ENCODE measurements at regions not wholly inside any gene's neighbourhood (a gene's known extent, or its start where the extent isn't known, plus 50 kb on each side); places are given as distances from the start of the nearest gene placed in this dataset.

- no peaks in the 10 kb centered on the region for H4K20me1 ChIP-seq (ENCODE audit: control insufficient read depth, extremely low read depth, insufficient read depth, low read length)
- dilution Hi-C loops (cut with MboI; ENCODE audit: extremely low pct_ligation_motif_present, low sequenced_read_pairs) = no loop called here
- H3K9me1 ChIP-seq (ENCODE audit: control insufficient read depth, extremely low read depth, insufficient read depth, low read length) = no peaks in the 10 kb centered on the region
- no peaks in the 10 kb centered on the region for H3K27me3 ChIP-seq (ENCODE audit: control insufficient read depth, extremely low read depth, insufficient read depth, low read length)
- DNase-seq (ENCODE audit: low read depth, low spot score) = no peak
- H3K9me3 ChIP-seq (ENCODE audit: control insufficient read depth, low read depth, low read length) = no peaks in the 10 kb centered on the region
- no peak for TF ChIP-seq CTCF (optimal IDR thresholded peaks at IDR 0.05 in 1 of 3, IDR thresholded peaks at IDR 0.05 in 1 of 3, conservative IDR thresholded peaks at IDR 0.05 in 1 of 3; ENCODE audit: extremely low read depth in 1 of 3, insufficient read depth in 2 of 3, low read length in 3 of 3)
- TF ChIP-seq EZH2 (IDR thresholded peaks at IDR 0.05; ENCODE audit: low read length) = no peak
- no peaks in the 10 kb centered on the region for H3K36me3 ChIP-seq (ENCODE audit: control insufficient read depth in 2 of 2, extremely low read depth in 1 of 2, insufficient read depth in 2 of 2, low read length in 2 of 2)
- H3K79me2 ChIP-seq (ENCODE audit: control insufficient read depth, insufficient read depth, low read length) = no peaks in the 10 kb centered on the region
- H3K27ac ChIP-seq (ENCODE audit: control insufficient read depth, insufficient read depth, low read length) = no peak overlapping the region
- no peak overlapping the region for H3K4me2 ChIP-seq (ENCODE audit: control insufficient read depth, extremely low read depth, insufficient read depth, low read depth, low read length)
- H3K4me3 ChIP-seq (ENCODE audit: control insufficient read depth in 2 of 3, extremely low read depth in 1 of 3, insufficient read depth in 2 of 3, low read depth in 1 of 3, low read length in 3 of 3) = no peak overlapping the region
- H3K9ac ChIP-seq (ENCODE audit: control insufficient read depth, extremely low read depth, insufficient read depth, low read length) = no peak overlapping the region
- no peaks in the 10 kb centered on the region for H3K4me1 ChIP-seq (ENCODE audit: control insufficient read depth, extremely low read depth, insufficient read depth, low read length)
- no peak for FAIRE-seq
- no peak overlapping the region for H2AFZ ChIP-seq (ENCODE audit: control insufficient read depth, low read length)
Measured at GRCh38 chr16:5776876-5777275, 679.3 kb upstream of the EEF2KMT start.

- Histone ChIP-seq H3K9me1 (ENCODE audit: control insufficient read depth, extremely low read depth, insufficient read depth, low read length) (no peaks in the 10 kb centered on the region), H3K9me3 (ENCODE audit: control insufficient read depth, low read depth, low read length) (no peaks in the 10 kb centered on the region), H3K36me3 (ENCODE audit: control insufficient read depth in 2 of 2, extremely low read depth in 1 of 2, insufficient read depth in 2 of 2, low read length in 2 of 2) (no peaks in the 10 kb centered on the region), H3K27me3 (ENCODE audit: control insufficient read depth, extremely low read depth, insufficient read depth, low read length) (no peaks in the 10 kb centered on the region), H3K79me2 (ENCODE audit: control insufficient read depth, insufficient read depth, low read length) (no peaks in the 10 kb centered on the region), H3K4me1 (ENCODE audit: control insufficient read depth, extremely low read depth, insufficient read depth, low read length) (no peaks in the 10 kb centered on the region), H3K4me2 (ENCODE audit: control insufficient read depth, extremely low read depth, insufficient read depth, low read depth, low read length) (no peak overlapping the region), H3K4me3 (ENCODE audit: control insufficient read depth in 2 of 3, extremely low read depth in 1 of 3, insufficient read depth in 2 of 3, low read depth in 1 of 3, low read length in 3 of 3) (no peak overlapping the region), H4K20me1 (ENCODE audit: control insufficient read depth, extremely low read depth, insufficient read depth, low read length) (no peaks in the 10 kb centered on the region), H2AFZ (ENCODE audit: control insufficient read depth, low read length) (no peak overlapping the region), H3K27ac (ENCODE audit: control insufficient read depth, insufficient read depth, low read length) (no peak overlapping the region), H3K9ac (ENCODE audit: control insufficient read depth, extremely low read depth, insufficient read depth, low read length) (no peak overlapping the region)
- DNase-seq (ENCODE audit: low read depth, low spot score) (no peak), FAIRE-seq (no peak)
- dilution Hi-C loops (cut with MboI; ENCODE audit: extremely low pct_ligation_motif_present, low sequenced_read_pairs) = no loop called here
- TF ChIP-seq EZH2 (IDR thresholded peaks at IDR 0.05; ENCODE audit: low read length) (no peak), CTCF (optimal IDR thresholded peaks at IDR 0.05 in 1 of 3, IDR thresholded peaks at IDR 0.05 in 1 of 3, conservative IDR thresholded peaks at IDR 0.05 in 1 of 3; ENCODE audit: extremely low read depth in 1 of 3, insufficient read depth in 2 of 3, low read length in 3 of 3) (no peak)
Measured at GRCh38 chr16:5775916-5776315, 678.3 kb upstream of the EEF2KMT start.

Measured in keratinocyte (primary cell).